AG20443 (cell line): ENCODE measurements at regions not wholly inside any gene's neighbourhood (a gene's known extent, or its start where the extent isn't known, plus 50 kb on each side); places are given as distances from the start of the nearest gene placed in this dataset.
"Not testable (repeated sequence)": the region's sequence is repeated elsewhere in the genome, so short reads cannot be mapped to it uniquely, and the experiment has no call there.

Experiments
- DNase-seq: peaks from one replicate; pipeline ENCODE4 v3.0.0; 2012; ENCODE audit warnings: low spot score, mixed read lengths

GRCh38 chr12:9543341-9543740 is 64.4 kb downstream of the KLRB1 start:
- DNase-seq: not testable (repeated sequence)

- DNase-seq: not testable (repeated sequence)
Observed at GRCh38 chr12:9542827-9543226, 64.9 kb downstream of the KLRB1 start.

DNA sequence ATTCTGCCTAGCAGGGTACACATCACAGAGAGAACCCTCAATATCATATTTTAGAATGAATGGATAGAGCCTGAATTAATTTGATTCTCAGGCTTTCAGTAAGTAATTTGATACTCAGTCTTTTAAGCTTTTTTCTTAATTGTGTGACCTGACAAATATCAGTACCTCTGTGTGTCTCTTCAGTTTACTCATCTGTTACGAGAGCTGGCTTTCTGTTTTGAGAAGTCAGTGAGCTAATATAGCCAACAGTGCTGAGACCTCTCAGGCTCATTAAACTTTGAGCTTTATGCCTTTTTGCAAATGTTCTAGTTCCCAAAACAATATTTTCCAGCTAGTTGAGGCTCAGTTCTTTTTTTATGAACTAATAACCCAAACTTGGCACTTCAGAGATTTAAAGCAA is 91.8 kb downstream of the KLRB1 start:
- DNase-seq: not testable (repeated sequence)

DNA sequence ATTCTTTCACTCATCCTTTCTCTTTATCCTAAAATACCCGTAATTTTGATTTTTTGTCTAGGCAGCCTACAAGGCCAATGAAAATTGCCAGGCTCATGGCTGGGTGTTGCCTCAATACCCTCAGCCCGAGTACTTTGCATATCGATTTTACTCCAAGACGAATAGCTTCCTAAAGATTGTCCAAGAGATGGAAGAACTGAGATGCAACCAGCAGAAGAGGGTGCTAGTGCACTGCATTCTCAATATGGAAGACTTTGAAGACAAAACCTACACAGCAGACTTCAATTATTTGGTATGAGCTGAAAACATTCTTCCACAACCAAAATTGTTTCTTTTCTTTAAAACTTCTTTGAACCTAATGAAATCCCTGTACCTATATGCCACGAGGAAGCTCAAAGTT is 95.0 kb downstream of the KLRB1 start:
- DNase-seq: not testable (repeated sequence)

GRCh38 chr12:9510392-9511011 is 97.2 kb downstream of the KLRB1 start:
- not testable (repeated sequence) for DNase-seq

DNA sequence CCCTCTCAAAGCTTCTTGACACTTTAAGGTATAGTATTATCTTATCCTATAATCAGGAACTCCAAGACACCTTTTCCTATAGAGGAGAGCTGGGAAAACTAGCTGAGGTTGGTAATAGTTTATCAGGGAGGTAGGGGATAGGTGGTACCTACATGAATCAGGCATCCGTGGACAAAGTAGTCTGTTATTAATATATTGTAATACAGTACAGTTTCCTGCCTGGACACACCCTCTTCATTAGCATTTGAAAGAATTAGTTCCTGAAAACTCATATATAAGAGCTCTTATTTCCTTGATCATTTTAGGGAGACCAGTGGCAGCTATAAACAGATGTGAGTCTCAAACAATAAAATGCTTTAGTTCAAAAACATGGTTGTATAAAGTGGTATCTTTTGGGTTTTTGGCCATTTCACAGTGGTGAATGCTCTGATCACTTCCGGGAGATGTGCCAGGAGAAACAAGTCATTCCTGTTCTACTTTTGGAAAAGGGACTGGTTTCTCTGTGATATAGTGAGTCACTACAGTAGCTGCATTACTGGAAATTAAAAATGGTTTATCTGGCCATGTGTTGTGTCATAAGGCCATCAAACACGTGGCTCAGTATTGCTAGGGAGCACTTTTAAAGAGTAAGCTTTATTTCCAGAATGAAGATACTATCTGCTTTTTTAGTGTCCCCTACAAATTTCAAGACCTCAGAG is 98.1 kb downstream of the KLRB1 start:
- DNase-seq: peak; percentile 38

DNA sequence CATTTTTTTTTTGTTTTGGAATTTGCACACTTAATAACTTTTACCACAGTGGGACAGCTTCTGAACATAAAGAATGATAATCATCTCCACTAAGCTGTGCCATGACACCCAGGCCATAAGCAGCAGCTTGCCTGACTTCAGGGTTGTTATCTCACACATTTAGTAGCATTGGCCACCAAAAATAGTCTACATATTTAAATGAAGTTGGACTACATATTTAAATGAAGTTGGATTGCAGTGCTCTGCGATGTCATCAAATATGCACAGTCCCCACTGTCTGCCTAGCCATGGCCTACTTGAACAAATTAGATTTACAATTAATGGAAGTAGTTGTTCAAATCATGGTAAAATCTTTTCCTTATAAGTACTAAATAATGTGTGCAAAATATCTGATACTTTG is 101.0 kb downstream of the KLRB1 start:
- DNase-seq: no peak

GRCh38 chr12:9503384-9503783 is 104.3 kb downstream of the KLRB1 start:
- DNase-seq: not testable (repeated sequence)

DNA sequence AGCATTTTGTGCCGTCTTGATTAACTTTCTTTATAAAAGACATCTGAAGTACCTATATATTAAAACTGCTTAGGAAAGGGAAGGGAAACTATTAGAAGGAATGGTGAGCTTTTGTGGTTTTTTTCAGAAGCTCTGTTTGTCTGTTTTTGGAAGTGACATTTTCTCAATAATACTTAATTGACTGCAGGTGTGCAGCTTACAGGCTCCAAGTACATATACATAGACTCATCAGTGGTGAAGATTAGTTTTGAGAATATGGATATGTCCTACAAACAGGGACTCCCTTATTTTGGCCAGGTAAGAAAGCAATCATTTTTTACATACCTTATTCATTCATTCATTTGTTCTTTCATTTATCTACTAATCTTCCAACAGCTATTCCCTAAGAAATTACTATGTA is 104.9 kb downstream of the KLRB1 start:
- not testable (repeated sequence) for DNase-seq

DNA sequence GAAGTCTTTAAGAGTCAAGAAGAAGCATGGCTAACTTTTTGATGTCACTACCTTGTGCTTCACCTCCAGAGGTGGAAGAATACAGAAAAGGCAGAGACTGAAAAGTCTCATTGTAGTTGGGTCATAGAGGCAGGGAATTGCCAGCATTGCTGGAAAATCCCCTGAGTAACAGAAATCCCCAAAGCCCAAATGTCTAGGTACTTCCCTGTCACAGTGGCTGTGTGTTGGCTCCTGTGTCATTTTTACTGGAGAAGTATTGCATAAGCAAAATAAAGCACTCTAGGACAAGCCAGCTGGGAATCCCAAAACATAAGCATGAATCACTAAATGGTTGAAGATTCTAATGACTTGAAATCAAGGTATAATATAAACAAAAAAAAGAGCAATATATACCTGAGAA is 114.4 kb downstream of the KLRB1 start:
- not testable (repeated sequence) for DNase-seq

GRCh38 chr12:9481289-9481688 is 126.4 kb downstream of the KLRB1 start:
- DNase-seq: not testable (repeated sequence)

- not testable (repeated sequence) for DNase-seq
Observed at GRCh38 chr12:9474197-9474596, 133.5 kb downstream of the KLRB1 start.

DNA sequence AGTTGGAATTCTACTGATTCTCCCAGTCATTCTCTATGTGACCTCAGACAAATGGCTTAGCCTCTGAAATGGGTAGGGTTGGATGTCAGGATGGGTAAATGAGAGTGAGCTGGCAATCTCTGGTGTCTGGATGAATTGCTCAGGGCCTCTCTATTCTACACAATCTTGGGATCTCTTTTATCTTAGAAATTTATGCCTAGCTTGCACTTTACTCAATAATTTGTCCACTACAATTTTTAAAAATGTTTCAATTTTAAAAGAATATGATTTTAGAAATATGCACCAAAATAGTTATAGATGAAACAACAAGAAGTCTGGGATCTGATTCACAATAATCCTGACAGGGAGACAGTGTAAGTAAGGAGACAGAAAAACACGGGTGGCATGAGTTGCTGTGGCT is 134.1 kb downstream of the KLRB1 start:
- DNase-seq: not testable (repeated sequence)

DNA sequence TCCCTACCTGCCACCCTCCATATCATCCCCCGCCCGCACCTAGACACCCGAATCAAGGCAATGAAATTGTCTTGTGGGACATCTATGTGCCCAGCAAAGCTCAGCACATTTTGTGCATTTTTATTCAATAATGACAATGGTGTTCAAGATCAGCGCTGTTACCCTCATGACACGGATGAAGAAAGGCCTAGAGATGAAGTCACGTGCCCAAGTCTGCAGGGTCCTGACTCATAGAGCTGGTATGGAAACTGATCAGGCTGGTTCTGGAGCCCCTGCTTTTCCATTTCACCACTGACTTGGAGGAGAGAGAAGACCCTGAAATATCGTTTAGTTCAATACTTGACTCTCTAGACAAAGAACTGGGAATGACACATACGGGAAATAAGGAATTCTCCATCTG is 136.2 kb downstream of the KLRB1 start:
- DNase-seq: not testable (repeated sequence)

DNA sequence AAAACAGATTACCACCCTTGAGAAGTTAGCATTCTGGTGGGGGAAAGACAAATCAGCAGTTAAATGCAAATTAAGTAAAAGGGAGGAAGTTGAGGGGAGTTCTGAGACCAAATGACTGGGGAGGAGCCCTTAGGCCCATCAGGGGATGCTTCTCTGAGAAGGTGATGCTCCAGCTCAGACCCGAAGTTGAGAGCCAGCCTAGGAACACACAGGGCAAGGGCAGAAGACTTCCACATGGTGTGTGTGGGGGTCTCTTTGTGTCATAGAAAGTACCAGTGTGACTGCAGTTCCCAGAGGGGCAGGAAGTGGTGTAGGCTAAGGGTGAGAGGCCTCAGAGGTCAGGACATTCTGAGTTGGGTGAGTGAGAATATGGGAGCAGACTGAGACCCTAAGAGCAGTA is 137.3 kb downstream of the KLRB1 start:
- not testable (repeated sequence) for DNase-seq

DNA sequence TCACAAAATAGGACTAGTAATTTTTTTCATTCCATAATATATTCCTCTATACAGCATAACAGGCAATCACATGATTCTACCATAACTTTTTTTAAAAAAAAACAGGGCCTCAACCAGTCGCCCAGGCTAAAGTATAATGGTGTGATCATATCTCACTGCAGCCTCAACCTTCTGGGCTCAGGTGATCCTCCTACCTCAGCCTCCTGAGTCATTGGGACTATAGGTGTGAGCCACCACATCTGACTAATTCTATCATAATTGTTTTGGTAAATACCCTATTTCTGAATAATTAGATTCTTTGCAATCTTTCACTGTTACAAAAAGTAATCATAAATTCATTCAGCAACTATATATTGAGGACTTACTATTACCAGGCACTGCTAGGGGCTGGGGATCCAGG is 137.8 kb downstream of the KLRB1 start:
- DNase-seq: not testable (repeated sequence)

GRCh38 chr12:9469463-9469862 is 138.3 kb downstream of the KLRB1 start:
- not testable (repeated sequence) for DNase-seq

DNA sequence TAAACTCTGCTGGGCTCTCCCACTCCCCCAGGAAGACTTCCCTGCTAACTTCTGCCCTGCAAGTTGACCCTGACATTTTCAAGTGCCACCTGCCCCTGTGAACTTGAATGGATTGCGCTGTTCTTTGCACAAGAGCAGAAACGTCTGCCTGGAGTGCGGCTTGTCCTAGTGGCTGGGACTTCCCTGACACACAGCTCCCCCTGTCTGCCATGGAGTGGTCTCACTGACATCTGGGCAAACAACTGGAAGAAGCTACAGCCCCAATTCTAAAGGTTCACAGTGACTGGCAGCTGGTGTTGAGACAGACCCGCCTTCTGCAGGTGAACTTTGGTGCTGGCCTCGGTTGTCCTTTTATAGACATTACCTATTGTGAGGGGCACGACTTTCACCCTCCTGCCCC is 138.7 kb downstream of the KLRB1 start:
- peak; percentile 39 for DNase-seq

- DNase-seq: not testable (repeated sequence)
Observed at GRCh38 chr12:9468144-9468543, 139.6 kb downstream of the KLRB1 start.

- no peak for DNase-seq
Observed at GRCh38 chr12:9464408-9464807, 143.3 kb downstream of the KLRB1 start.

- not testable (repeated sequence) for DNase-seq
Observed at GRCh38 chr12:9455516-9455915, 152.2 kb downstream of the KLRB1 start.

DNA sequence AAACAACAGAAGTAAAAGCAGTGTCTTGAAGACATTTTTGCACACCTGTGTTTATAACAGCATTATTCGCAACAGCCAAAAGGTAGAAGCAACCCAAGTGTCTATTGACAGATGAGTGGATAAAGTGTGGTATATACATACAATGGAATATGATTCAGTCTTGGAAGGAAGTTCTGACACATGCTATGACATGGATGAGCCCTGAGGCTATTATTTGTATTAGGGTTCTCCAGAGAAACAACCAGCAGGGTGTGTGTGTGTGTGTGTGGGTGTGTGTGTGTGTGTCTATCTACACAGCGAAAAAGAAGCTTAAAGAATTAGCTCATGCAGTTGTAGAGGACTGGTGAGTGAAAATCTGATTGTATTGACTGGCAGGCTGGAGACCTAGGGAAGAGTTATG is 153.7 kb downstream of the KLRB1 start:
- DNase-seq: not testable (repeated sequence)

DNA sequence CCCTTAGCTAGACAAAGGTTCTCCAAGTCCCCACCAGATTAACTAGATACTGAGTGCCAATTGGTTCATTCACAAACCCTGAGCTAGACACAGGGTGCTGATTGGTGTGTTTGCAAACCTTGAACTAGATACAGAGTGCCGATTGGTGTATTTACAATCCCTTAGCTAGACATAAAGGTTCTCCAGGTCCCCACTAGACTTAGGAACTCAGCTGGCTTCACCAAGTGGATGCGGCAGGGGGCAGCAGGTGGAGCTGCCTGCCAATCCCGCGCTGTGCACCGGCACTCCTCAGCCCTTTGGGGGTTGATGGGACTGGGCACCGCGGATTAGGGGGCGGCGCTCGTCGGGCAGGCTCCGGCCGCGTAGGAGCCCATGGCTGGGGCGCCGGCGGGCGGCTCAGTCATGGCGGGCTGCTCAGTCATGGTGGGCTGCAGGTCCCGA is 157.6 kb downstream of the KLRB1 start:
- DNase-seq: not testable (repeated sequence)
